GM19023 (cell line): ENCODE measurements at regions not wholly inside any gene's neighbourhood (a gene's known extent, or its start where the extent isn't known, plus 50 kb on each side); places are given as distances from the start of the nearest gene placed in this dataset.
A peak's percentile ranks its signal among the peaks of the same experiment; 100 is the strongest.
"Not testable (repeated sequence)": the region's sequence is repeated elsewhere in the genome, so short reads cannot be mapped to it uniquely, and the experiment has no call there.

Experiments
- ATAC-seq: cut with Tn5 transposase; IDR thresholded peaks from one replicate; pipeline ENCODE4 v1.9.1; 2021; ENCODE audit warnings: mild to moderate bottlenecking, moderate library complexity; ENCODE audit not compliant: unreplicated experiment

DNA sequence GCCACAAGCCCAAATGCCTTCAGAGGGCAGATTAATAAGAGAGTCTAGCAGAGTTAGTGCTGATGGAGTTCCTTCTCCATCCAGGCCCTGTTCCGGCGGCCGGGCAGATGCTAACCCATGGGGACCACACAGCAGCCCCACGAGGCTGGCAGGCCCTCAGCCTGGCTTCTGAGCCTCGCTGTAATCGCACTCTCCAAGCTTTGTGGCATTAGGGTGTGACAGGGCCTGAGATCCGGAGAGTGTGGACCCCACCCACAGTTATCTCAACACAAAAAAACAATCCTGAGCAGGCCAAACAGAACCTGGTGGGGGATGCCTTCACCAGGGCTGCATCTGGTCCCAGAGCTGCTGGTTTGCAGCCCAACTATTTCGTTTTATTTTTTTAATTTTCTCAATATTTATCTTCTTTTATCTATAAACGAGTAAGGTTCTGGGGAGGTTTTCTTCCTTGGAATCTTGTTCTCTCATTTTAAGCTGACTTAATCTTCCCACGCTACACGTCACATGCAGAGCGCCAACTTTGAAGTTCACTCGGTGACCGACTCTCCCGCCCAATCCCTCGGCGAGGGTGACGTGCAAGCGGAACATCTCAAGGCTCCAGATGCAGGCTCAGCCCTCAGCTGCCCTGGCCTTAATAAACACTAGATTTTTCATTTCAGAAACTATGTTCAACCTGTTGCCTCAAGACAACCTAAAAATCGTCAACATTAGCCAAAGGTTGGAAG is 372.4 kb downstream of the BCL2L11 start:
- not testable (repeated sequence) for ATAC-seq

DNA sequence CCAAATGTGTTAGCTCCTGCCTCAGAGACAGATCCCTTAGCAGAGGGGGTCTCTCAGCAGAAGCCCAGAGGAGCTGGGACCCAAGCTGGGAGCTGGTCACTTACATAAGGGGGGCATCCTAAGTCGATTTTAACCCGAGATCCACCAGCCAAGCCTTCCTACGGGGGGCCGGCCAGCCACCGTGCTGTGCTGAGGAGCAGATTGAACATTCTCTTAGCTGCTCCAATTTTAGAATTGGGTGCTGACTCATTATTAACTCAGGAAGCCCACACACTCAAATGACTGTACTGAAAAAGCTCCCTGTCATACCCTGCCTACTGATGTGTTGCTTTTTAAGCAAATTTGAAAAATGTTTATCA is 373.0 kb downstream of the BCL2L11 start:
- peak; percentile 71 for ATAC-seq

DNA sequence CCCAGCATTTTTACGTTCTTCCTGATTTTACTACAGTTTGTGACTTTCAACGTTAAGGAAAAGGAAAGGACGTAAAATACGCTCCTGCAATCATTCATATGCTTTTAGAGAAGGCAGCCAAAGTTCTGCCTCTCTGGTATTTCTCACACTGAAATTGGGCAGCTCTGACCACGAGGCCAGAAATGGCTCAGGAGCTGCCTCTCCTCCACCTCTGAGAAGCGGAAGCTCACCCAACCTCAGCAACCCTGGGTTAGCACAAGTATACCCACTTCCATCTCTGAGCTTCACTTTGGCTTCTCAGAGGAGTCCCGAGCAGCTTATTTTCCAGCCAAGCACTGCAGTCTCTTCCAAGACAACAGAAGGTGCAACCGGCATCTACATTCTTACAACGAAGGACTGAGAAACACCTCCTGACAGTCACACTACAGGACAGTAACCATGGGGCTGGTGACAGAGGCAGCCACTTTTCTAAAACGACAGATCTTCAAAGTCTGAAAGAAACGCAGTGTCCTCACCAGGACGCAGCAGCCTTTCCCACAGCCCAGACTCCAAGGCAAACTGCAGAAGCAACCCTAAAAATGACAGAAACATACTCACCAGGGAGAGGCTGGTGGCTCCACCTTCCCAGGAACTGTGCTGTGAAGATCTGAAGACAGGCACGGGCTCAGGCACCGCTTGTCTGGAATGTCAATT is 373.7 kb downstream of the BCL2L11 start:
- not testable (repeated sequence) for ATAC-seq

DNA sequence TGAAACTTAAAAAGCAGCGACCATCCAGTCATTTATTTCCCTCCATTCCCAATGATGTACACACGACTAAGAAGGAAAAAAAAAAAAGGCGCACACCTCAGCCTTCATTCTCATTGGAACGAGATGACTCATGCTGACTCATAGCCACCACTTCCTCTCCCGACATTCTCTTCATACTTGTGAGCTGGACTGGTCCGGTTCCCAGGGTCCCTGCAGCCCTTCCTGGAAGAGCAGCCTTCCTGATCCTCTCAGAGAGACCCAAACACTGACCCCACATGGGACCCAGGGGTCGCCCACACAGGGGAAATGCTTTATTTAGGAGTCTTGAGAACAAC is 374.2 kb downstream of the BCL2L11 start:
- not testable (repeated sequence) for ATAC-seq

DNA sequence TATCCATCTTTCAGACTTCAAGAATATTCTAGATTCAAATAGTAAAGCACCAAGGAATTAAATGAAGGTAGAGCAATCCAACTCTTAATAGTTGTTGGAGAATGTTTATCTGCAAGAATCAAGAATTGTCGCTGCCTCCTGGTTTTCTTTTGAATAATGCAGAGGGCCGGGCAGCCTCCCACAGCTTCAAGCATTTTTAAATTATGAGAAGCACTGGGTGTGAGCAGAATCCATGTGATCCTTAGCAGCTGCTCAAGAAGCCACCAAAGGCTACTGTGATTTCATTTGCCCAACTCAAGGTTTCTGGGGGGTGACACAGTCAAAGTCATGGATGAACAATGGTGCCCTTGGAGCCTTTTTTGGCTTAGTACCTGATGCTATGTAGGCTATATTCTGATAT is 374.9 kb downstream of the BCL2L11 start:
- not testable (repeated sequence) for ATAC-seq

DNA sequence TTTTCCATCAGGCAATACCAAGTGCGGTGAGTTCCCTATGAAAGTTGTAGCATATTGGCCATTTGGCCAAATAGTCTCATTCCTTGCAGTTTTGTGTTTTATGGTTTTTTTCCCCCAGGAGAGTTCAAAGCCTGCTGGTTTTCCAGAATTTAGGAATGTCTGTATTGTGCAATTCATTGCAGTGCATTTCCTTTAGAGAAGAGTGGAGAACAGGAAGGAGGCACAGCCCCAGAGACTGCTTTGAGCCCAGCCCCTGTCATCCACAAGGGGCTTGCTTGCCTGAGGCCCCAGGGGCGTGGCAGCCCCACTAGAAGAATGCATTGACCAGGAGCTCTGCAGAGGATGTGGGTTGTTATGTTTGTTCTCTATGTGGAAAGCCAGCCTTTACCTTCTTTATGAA is 375.5 kb downstream of the BCL2L11 start:
- not testable (repeated sequence) for ATAC-seq

DNA sequence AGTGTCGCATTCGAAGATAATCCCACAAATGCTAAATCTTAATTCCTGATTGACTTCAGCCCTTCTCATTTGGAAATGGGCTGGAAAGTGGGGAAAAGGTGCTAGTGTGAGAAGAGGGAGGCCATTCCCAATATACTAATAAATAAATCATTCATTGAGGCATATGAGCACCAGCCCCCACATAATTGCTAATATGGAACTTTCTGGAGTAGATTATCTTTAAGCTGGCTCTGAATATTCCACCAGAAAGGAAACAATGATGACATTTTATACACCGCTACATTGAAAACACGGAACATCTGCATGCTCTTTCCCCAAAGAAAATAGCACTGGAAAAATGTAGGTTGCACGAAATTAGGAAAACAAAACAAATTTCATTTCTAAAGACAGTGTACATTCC is 376.1 kb downstream of the BCL2L11 start:
- not testable (repeated sequence) for ATAC-seq

DNA sequence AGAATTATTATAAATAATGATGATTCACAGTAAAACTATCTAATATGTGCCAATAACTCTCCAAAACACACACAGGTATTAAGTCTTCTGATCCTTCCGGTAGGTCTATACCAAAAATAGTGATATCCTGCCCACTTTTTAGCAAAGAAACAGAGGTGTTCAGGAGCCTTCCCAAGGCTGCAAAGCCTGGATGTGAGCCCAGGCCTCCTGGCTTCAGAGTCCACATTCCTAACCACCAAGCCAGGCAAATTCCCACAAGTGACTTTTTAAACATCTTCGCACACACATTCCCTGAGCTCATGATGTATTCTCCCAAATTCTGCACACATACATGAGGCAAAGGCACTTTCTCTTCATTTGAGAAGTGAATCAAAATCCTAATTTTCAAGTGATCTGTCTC is 376.6 kb downstream of the BCL2L11 start:
- not testable (repeated sequence) for ATAC-seq

DNA sequence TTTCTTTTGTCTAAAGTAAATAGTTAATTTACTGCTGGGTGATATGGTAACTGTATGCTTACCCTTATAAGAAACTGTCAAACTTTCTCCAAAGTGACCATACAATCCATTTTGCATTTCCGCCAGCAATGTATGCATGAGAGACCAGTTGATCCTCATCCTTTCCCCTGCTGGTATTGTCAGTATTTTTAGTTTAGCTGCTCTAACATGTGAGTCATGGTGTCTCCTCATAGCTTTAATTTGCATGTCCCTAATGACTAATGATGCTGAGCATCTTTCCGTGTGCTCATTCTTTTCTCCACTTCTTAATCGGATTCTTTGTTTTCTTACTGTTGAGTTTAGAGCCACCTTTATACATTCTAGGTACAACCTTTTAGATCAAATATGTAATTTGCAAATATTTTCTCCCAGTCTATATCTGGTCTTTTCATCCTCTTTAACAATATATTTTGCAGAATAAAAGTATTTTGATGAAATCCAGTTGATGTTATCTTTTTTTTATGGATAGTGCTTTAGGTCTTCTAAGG is 379.9 kb downstream of the BCL2L11 start:
- ATAC-seq = not testable (repeated sequence)

DNA sequence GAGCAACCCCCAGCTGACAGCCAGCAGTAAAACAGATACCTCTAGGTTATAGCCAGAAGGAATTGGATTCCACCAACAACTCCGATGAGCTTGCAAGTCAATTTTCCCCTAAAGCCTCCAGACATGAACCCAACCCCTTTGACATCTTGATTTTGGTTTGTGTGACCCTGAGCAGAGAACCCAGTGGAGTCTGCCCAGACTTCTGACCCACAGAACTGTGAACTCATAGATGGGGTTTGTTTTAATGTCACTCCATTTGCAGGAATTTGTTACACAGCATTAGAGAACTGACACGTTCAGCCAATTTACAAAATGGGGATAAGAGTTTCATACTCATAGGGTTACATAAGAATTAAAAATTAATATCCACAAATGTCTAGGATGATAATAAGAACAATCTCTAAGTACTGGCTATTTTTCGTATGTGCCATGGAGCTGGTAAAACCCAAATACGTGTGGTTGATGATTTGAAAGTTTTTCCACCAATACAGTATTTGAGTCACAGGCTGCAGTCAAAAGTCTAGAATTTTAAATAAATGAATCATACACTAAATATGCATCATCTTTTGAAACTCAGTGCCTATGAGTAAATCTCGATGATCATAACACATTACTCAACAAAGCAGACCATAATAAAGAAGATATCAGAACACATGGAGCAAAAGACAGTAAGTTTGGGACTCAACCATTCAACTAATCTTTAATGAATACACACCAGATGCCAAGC is 380.0 kb downstream of the ANAPC1 start:
- ATAC-seq = not testable (repeated sequence)

DNA sequence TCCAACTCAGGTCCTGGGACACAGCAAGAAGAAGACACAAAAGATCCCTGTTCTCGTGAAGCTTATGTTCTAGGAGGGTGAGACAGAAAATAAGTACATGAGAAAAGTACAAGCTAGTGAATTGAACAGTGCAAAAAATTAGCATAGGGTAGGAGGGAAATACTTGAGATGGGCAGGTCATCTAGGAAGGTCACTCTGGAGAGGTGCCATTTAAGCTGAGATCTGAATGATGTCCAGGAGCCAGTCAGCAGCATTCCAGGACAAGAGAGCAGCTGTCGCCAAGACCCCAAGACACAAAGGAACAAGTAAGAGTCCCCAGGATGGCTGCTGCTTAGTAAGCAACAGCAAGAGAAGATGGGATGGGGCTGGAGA is 379.4 kb downstream of the ANAPC1 start:
- not testable (repeated sequence) for ATAC-seq

DNA sequence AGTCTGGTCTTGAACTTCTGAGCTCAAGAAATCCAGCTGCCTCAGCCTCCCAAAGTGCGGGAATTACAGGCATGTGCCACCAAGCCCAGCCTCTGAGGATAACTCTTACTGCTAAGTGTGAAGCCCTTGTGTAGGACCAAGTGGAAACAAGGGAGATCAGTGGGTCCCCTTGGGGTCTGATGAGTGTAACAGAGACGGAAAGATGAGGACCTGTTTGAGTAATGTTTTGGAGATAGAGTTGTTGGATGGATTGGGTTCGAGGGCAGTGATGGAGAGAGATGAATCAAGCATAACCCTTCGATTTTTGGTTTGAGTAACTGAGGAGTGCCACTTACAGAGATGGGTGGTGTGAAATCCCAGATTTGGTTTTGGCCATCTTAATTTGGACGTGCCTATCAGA is 378.7 kb downstream of the ANAPC1 start:
- not testable (repeated sequence) for ATAC-seq

DNA sequence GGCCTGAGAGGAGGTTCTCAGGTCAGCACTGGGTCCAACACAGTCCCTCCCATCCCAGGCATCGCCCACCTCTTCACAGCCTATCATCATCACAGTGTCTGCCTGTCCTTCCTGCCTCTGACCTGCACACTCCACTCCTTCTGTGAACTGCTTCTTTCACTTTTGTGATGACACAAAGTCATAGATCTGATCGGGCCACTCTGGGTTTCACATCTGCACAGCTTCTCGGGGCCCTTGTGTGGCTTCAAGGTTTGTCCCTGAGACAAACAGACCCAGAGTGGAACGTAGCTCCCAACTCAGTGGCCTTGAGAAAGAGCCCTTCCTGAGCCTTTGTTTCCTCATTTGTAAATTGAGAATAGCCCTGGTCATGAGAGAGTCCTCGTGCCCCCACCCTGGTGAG is 377.1 kb downstream of the ANAPC1 start:
- ATAC-seq = peak; percentile 92

DNA sequence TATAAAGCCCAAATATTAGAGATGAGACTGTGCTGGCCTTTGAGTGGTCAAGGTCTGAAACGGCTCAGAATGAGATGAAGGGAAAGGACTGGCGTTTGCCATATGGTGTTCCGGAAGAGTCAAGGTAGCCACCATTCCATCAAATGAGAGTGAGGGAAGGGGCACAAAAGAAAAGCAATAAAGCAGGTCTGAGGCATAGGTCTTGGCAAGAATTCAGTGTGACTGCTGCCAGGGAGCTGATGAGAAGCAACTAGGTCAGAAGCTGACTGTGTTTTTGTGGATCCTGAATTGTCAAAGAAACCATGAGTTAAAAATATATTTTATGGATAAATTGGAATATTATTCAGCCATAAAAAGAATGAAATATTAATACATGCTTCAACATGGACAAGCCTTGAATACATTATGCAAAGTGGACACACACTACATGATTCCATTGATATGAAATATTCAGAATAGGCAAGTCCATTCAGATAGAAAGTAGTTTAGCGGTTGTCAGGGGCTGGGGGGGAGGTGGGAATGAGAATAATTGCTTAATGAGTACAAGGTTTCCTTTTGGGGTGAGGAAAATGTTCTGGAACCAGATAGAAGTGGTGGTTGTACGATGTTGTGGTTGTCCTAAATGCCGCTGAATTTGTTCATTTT is 374.6 kb downstream of the ANAPC1 start:
- ATAC-seq = not testable (repeated sequence)

DNA sequence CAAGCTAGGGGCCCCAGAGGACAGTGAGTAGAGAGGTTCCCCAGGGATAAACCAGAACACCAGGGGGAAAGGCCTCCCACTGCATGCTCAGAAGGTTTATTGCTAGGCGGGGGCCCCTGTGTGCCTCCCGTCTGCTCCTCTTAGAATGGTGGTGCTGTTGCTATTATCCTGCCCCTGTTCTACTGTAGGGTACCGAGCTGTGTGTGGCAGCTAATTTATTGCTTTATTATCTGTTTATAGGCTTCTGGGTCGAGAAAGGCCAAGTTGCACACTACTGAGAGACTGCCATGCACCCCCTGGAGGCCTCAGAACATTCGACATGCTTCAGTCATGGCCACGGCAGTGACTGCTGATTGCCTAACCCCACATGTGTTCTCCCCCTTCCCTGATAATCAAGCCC is 373.6 kb downstream of the ANAPC1 start:
- not testable (repeated sequence) for ATAC-seq

DNA sequence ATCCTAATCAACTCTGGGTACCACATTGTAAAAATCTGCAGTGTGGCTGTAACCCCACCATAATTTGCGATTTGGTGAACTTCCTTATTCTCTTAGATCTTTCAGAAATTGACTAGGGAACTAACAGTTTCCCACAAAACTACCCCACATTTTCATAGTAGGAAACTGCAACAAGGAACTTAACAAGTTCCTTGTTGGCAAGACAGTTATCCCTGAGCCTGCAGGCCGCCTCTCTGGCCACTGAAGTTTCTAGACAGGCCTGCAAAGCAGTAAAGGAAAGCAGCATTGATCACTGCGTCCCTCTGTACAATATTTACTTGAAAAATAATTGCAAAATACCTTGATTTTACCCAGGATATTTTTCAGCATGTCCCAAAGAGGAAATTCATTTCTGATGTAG is 372.9 kb downstream of the ANAPC1 start:
- not testable (repeated sequence) for ATAC-seq

DNA sequence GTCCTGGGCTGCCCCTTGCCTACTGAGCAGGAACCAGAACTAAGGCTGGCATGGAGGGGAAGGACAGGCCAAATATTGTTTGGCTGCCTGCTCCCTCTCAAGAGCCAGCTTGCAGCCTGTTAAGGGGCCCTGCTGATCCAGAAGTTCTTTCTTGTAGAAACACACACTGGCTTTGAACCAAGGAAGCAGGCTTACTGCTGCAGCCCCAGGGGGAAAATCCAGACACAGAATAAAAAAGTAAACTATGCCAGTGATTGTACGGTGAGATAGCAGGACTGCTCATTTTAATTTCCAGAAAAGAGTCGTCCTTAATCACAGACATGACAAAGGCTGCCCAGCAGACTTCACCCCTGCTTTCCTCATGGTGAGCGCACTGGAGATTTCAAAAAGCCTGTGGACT is 371.6 kb downstream of the ANAPC1 start:
- ATAC-seq = not testable (repeated sequence)

DNA sequence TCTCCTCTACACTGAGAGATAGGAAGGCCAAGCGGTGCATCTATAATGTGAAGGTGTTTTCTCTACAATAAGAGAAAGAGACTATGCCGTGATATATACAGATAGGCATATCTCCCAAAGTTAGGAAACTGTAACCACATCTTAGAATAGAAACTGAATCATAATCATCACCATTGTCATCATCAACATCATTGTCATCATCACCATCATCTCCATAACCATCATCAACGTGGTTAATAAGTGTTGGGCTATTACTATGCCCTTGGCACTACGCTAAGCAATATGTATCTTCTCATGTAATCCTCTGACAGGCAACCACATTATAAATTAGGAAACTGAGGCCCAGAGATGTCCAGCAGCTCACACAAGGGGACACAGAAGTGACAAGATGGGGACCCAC is 369.9 kb downstream of the ANAPC1 start:
- not testable (repeated sequence) for ATAC-seq

DNA sequence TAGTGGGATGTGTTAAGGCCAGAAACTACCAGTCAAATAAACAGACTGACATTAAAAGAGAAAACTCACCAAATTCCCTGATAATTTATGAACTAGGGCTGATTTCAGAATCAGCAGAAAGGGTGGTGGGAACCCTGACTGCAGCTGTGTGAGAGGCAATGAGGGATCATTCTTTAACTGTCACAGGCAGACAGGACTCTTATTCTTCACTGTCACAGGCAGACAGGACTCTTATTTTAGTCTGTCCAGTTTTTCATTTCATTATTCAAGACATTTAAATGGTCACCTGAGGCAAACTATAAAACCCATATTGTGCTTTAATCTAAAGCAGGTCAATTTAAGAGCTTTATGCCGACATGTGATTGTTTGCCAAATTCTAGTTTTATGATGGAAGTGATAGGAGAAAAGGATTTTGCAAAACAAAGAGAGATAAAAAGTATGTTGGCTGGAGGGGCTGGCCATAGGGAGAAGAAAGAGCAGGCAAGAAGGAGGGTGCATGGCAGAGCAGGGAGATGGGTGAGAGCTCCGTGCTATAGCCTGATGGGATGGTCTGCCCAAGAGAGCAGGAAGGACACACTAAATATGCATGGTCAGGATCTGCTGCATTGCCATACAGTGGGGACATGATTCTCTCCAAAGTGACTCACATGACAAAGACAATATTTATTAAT is 366.8 kb downstream of the ANAPC1 start:
- not testable (repeated sequence) for ATAC-seq

DNA sequence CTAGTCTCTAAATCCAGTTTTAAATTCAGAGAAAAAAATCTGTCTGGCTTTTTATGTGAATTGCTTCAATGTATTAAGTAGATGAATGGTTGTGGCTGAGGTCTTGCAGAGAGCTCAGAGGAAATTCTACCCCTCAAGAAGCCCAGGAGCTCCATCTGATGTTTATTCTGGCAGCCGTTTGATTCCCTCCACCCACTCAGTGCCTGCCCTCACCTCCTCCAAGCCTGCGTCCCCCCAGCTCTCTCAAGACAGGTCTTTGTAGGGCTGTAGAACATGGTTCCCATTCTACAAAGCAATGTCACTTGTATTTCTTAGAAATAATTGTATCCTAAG is 366.3 kb downstream of the ANAPC1 start:
- not testable (repeated sequence) for ATAC-seq

DNA sequence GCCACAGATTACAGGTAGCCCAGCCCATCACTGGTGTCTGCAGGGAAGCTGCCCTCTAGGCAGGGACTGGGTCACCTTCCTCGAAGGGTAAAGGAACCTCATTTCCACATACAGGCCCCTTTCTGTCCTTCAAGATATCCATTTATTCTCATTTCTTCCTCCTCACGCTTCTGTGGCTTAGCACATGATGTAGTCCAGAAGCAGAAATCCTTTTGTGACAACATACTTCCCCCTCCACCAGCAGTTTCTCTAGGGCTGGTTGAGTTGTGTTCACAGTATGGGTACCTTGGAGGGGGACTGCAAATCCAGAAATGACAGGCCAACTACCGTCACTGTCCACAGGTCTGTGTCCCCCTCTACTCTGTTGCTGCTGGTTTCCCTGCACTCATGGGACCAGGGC is 364.9 kb downstream of the ANAPC1 start:
- ATAC-seq = no peak
